ENCODE measurements at regions not wholly inside any gene's neighbourhood (a gene's known extent, or its start where the extent isn't known, plus 50 kb on each side); places are given as distances from the start of the nearest gene placed in this dataset.

- no peak for DNase-seq (ENCODE audit: low read depth)
- no peak for TF ChIP-seq CTCF (IDR thresholded peaks at IDR 0.05; ENCODE audit: low read depth, low read length, missing control alignments)
Observed at GRCh38 chr18:51654488-51655326, 457.2 kb upstream of the MEX3C start.

GRCh38 chr18:51655327-51655698, 457.8 kb upstream of the MEX3C start:
- DNase-seq (ENCODE audit: low read depth), result peak; percentile 35
- H3K4me3 ChIP-seq (ENCODE audit: low read depth, low read length), result no peak overlapping the region
- TF ChIP-seq CTCF (IDR thresholded peaks at IDR 0.05; ENCODE audit: low read depth, low read length, missing control alignments), result no peak

More at GRCh38 chr18:51654488-51655326, 457.2 kb upstream of the MEX3C start:
- H3K4me3 ChIP-seq (ENCODE audit: low read depth, low read length), result no peak overlapping the region

GRCh38 chr18:51656249-51656648, 458.8 kb upstream of the MEX3C start:
- DNase-seq (ENCODE audit: low read depth), result no peak
- no peak overlapping the region for H3K4me3 ChIP-seq (ENCODE audit: low read depth, low read length)
- TF ChIP-seq CTCF (IDR thresholded peaks at IDR 0.05; ENCODE audit: low read depth, low read length, missing control alignments), result no peak

- no peak for TF ChIP-seq CTCF (IDR thresholded peaks at IDR 0.05; ENCODE audit: low read depth, low read length, missing control alignments)
- no peak overlapping the region for H3K4me3 ChIP-seq (ENCODE audit: low read depth, low read length)
- no peak for DNase-seq (ENCODE audit: low read depth)
Observed at GRCh38 chr18:51658436-51658835, 461.0 kb upstream of the MEX3C start.

GRCh38 chr18:51659781-51660180, 462.3 kb upstream of the MEX3C start:
- TF ChIP-seq CTCF (IDR thresholded peaks at IDR 0.05; ENCODE audit: low read depth, low read length, missing control alignments), result no peak

GRCh38 chr18:51660188-51660715, 462.8 kb upstream of the MEX3C start:
- H3K4me3 ChIP-seq (ENCODE audit: low read depth, low read length), result no peak overlapping the region
- TF ChIP-seq CTCF (IDR thresholded peaks at IDR 0.05; ENCODE audit: low read depth, low read length, missing control alignments), result no peak
- DNase-seq (ENCODE audit: low read depth), result no peak

More at GRCh38 chr18:51659781-51660180, 462.3 kb upstream of the MEX3C start:
- H3K4me3 ChIP-seq (ENCODE audit: low read depth, low read length), result no peak overlapping the region
- DNase-seq (ENCODE audit: low read depth), result no peak

Data from GM12864 (cell line).